HG02981 (cell line): ENCODE measurements at regions not wholly inside any gene's neighbourhood (a gene's known extent, or its start where the extent isn't known, plus 50 kb on each side); places are given as distances from the start of the nearest gene placed in this dataset.

Experiments
- ATAC-seq: cut with Tn5 transposase; IDR thresholded peaks from one replicate; pipeline ENCODE4 v1.9.1; 2021; ENCODE audit warnings: mild to moderate bottlenecking, moderate library complexity; ENCODE audit not compliant: unreplicated experiment

- no peak for ATAC-seq
Observed at GRCh38 chr15:62845241-62846126, 197.1 kb upstream of the TPM1 start.

- no peak for ATAC-seq
Observed at GRCh38 chr15:62846131-62846804, 196.3 kb upstream of the TPM1 start.

DNA sequence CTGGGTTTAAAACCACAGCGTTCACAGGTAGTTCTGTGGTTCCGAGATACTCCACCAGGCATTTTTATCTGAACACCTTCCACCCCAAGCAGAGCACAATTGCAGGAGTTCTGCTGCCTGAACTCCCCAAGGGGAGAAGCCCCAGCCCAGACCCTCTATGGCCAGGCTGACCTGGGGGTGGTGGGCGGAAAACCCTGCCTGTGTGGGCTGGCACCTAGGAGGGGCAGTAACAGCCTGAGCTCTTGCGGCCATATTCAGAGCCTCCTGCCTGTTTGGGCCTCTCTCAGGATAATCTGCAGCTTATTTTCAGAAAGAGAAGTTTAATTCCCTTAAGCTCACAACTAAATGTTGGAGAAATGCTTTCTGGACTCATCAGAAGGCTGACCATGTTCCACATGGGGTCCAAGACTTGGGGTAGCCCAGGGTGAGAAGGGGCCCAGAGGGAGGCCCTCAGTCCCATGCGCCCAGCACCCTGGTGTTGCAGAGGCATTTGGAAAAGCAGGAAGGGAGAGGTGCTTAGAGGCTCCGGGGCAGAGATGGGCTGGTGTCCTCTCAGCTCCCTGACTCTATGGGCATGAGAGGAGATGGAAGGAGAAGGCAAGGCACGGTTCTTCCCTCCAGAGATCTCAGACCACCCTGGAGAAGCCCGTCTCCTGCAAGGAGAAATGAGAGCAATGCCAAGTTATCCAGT, 195.6 kb upstream of the TPM1 start:
- no peak for ATAC-seq

DNA sequence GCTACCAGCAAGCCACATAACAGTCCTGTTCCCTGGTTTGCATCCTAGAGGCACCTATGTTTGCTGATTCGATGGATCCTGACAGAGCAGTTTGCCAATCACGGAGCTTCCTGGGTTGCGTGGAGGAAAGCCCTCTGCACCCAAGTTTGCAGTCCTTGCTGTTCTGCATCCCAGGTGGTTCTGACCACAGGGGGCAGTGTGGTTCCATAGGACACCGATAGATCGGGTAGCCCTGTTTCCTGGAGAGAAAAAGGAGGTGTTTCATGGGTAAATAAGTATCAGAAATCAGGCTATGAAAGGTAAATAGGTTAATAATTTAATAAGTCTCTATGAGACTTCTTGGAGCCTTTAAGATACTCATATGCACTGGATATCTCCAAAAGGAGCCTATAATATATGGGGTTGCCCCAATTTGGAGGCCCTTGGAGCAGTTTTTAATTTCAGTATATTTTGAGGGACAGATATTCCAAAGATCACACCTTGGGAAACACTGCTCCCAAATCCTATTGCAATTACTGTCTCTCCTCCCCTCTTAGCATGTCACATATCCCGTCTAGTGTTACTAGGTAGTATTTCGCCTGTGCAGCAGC, 194.6 kb upstream of the TPM1 start:
- no peak for ATAC-seq

DNA sequence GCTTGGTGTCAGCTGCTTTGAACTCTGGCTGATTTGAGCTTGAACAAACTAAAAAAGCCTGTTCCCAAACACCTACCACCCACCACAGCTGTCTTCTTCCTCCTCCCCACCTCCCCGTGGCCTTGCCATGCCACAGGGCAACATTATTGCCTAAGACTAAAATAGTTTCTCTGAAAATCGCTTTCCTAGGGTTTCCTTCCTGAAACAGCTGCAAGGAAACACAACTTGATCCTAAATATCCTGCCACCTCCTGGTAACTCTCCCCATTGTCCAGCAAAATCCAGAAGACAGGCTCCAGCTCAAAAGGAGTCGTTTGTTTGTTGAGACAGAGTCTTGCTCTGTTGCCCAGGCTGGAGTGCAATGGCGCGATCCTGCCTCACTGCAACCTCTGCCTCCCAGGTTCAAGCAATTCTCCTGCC, 193.9 kb upstream of the TPM1 start:
- ATAC-seq = no peak

DNA sequence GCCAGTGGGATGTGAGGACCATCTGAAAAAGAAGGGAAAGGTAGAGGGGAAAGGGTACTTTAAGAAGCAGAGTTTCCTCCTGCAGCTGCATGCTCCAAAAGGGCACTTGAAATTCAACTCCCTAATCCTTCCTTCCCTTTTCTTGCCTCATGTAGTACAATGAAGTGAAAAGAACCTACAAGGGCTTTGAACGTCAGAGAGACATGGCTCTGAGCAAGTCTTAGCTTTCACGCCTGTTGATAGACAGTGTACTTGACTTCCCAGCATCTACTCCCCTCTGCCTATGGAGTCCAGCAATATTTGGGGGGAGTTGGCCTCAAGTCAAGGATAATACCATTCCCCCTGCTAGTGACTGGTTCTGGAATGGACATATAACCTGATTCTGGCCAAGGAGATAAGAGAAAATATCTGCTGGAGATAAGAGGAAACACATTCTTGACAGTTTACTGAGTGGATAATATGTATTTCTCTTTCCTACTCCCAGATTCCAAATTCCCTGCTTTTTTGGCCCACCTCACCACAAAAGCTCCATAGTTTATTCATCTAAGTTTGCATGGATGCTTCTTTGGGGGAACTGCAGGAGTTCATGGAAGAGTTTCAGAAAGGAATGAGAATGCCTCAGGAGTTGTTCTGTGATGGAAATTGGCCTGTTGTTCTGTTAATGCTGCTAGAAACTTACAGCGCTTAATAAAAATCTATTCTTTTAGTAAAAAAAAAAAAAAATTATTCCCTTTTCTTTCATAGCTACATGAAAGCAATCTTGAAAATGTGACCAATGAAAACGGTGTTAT, 193.0 kb upstream of the TPM1 start:
- no peak for ATAC-seq

DNA sequence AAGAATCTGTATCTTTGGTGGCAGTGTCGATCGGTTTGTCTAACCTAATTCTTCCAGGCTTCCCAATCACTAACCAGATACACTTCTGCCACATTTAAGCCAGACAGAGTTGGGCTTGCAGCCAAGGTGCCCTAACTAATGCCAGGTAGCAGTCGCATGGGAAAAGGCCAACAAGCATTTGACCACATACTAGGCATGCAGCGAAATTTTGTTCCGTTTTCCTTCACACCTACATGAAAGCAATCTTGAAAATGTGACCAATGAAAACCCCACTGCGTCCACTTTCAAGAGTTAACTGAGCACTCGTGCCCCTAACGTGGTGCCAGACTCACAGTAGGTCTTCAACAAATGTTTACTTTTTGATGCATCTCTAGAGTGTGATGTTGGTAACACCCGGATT, 192.2 kb upstream of the TPM1 start:
- no peak for ATAC-seq

DNA sequence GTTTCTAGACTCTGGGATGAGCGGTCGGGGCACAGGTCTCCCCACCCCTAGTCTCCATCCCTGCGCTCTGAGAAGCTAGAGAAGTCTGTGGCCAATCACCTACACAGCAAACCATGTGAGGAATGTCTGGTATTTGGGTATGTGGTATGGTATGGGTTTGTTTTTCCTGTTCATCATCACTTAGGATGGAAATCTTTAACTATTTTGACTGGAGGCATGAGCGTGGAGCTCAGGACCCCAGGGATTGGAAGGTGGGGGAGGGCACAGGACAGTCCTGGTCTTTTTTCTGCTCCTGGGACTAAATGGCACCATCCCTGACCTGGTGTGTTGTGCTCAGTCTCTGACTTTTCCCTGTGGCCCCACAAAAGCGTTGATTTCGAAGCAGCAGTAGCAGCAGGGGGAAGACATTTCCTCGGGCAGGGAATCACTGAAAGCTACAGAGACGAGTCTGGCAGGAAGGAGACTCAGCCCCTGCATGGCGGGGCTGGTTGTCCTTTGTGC, 191.7 kb upstream of the TPM1 start:
- ATAC-seq = no peak

- ATAC-seq = no peak
Observed at GRCh38 chr15:62853114-62853840, 189.3 kb upstream of the TPM1 start.

DNA sequence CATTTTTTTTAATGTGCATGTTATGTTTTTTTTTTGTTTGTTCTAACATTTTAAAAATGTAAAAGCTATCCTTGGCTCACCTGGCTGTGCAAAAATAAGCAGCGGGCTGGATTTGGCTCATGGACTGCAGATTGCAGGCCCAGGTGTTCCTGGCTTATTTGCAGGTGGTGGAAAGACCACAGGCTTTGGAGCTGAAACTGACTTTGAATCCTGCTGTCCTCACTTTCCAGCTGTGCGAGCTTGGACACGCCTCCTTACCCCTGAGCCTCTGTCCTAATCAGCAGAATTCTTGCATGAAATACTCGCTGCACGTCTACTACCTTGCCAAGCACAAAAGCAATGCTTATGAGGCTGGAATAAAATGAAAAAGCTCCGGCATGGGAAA, 188.7 kb upstream of the TPM1 start:
- no peak for ATAC-seq

GRCh38 chr15:62854420-62855084, 188.0 kb upstream of the TPM1 start:
- ATAC-seq = no peak

DNA sequence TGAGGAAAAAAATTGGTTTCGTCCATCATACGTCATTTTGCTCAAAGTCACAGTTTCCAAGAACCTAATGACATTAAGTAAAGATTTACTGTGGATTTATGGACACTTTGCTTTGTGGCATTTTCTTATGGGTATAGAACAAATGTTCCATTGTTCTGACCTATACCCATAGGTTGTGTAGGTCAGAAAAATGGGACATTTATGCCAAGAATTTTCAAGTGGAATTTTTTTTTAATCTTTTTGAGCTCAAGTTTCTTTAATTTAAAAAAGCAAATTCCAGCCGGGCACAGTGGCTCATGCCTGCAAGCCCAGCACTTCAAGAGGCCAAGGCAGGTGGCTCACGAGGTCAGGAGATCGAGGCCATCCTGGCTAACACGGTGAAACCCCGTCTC, 187.5 kb upstream of the TPM1 start:
- ATAC-seq = no peak

GRCh38 chr15:62856466-62857246, 185.9 kb upstream of the TPM1 start:
- ATAC-seq = no peak

DNA sequence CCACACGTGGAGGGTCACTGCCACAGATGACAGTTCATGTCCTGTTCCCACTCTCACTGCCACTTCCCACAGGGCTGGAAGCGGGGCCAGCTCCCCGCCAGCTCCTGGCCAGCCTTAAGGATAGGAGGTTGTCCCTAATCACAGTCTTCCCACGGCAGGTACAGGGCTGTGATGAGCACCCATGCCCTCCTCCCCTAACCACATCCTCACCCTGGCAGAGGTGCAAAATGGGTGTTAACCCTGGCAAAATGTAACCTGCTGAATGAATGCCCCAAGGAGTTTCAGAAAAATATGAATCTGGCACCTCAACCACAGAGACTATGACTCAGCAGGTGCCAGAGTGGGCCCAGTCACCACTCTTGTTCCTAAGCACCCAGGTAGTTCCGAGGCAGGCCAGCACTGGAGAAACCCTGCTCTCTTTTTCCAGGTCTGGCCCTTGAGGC, 185.1 kb upstream of the TPM1 start:
- no peak for ATAC-seq

GRCh38 chr15:62858343-62858742, 184.2 kb upstream of the TPM1 start:
- ATAC-seq = no peak

- ATAC-seq = no peak
Observed at GRCh38 chr15:62862717-62863116, 179.8 kb upstream of the TPM1 start.

- ATAC-seq = no peak
Observed at GRCh38 chr15:62866366-62866765, 176.2 kb upstream of the TPM1 start.

GRCh38 chr15:62867844-62868243, 174.7 kb upstream of the TPM1 start:
- no peak for ATAC-seq
